Liver (tissue), 3 donors: ENCODE measurements at regions not wholly inside any gene's neighbourhood (a gene's known extent, or its start where the extent isn't known, plus 50 kb on each side); places are given as distances from the start of the nearest gene placed in this dataset.

Source experiments
- FOXA1 ChIP-seq: IDR thresholded peaks from 2 replicates; pipeline ENCODE4 v1.6.1; 2016; ENCODE audit warnings: antibody characterized with exemption
- GABPA ChIP-seq, 2 donors: IDR thresholded peaks in 1 of 2; conservative IDR thresholded peaks in 1 of 2; 2 replicates each; pipeline ENCODE4 v1.6.1; 2016; ENCODE audit warnings: antibody characterized with exemption in 2 of 2, mild to moderate bottlenecking in 1 of 2, moderate library complexity in 1 of 2
- NR2F2 ChIP-seq: IDR thresholded peaks from 2 replicates; pipeline ENCODE4 v1.6.1; 2016; ENCODE audit warnings: antibody characterized with exemption
- RAD21 ChIP-seq, 2 donors: IDR thresholded peaks; 2 replicates each; pipeline ENCODE4 v1.6.1; 2016; ENCODE audit warnings: antibody characterized with exemption in 2 of 2, mild to moderate bottlenecking in 2 of 2
- TAF1 ChIP-seq: conservative IDR thresholded peaks from 2 replicates; pipeline ENCODE4 v1.6.1; 2016; ENCODE audit warnings: antibody characterized with exemption, mild to moderate bottlenecking
- YY1 ChIP-seq: IDR thresholded peaks from 2 replicates; pipeline ENCODE4 v1.6.1; 2016; ENCODE audit warnings: antibody characterized with exemption, mild to moderate bottlenecking
- TF ChIP-seq, protein P1 (sequence below): IDR thresholded peaks from 2 replicates; pipeline ENCODE4 v1.6.1; 2016; ENCODE audit warnings: antibody characterized with exemption, mild to moderate bottlenecking
- TF ChIP-seq, protein P2 (sequence below): fragments of 150-350 bp; IDR thresholded peaks from 2 replicates; pipeline ENCODE4 v1.5.1; 2017; ENCODE audit warnings: improper control_type of control experiment, low read depth, low read length; ENCODE audit not compliant: missing input control
- TF ChIP-seq, protein P3 (sequence below): IDR thresholded peaks from 2 replicates; pipeline ENCODE4 v1.6.1; 2016; ENCODE audit warnings: antibody characterized with exemption
- donor health status: healthy.
- donor health status: healthy.

- TF ChIP-seq, protein P1, sequence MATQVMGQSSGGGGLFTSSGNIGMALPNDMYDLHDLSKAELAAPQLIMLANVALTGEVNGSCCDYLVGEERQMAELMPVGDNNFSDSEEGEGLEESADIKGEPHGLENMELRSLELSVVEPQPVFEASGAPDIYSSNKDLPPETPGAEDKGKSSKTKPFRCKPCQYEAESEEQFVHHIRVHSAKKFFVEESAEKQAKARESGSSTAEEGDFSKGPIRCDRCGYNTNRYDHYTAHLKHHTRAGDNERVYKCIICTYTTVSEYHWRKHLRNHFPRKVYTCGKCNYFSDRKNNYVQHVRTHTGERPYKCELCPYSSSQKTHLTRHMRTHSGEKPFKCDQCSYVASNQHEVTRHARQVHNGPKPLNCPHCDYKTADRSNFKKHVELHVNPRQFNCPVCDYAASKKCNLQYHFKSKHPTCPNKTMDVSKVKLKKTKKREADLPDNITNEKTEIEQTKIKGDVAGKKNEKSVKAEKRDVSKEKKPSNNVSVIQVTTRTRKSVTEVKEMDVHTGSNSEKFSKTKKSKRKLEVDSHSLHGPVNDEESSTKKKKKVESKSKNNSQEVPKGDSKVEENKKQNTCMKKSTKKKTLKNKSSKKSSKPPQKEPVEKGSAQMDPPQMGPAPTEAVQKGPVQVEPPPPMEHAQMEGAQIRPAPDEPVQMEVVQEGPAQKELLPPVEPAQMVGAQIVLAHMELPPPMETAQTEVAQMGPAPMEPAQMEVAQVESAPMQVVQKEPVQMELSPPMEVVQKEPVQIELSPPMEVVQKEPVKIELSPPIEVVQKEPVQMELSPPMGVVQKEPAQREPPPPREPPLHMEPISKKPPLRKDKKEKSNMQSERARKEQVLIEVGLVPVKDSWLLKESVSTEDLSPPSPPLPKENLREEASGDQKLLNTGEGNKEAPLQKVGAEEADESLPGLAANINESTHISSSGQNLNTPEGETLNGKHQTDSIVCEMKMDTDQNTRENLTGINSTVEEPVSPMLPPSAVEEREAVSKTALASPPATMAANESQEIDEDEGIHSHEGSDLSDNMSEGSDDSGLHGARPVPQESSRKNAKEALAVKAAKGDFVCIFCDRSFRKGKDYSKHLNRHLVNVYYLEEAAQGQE, result no peak
- TF ChIP-seq, protein P2, sequence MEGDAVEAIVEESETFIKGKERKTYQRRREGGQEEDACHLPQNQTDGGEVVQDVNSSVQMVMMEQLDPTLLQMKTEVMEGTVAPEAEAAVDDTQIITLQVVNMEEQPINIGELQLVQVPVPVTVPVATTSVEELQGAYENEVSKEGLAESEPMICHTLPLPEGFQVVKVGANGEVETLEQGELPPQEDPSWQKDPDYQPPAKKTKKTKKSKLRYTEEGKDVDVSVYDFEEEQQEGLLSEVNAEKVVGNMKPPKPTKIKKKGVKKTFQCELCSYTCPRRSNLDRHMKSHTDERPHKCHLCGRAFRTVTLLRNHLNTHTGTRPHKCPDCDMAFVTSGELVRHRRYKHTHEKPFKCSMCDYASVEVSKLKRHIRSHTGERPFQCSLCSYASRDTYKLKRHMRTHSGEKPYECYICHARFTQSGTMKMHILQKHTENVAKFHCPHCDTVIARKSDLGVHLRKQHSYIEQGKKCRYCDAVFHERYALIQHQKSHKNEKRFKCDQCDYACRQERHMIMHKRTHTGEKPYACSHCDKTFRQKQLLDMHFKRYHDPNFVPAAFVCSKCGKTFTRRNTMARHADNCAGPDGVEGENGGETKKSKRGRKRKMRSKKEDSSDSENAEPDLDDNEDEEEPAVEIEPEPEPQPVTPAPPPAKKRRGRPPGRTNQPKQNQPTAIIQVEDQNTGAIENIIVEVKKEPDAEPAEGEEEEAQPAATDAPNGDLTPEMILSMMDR, result no peak
- TF ChIP-seq TAF1 (no peak), FOXA1 (no peak), GABPA (IDR thresholded peaks at IDR 0.05 in 1 of 2, conservative IDR thresholded peaks at IDR 0.05 in 1 of 2) (no peak), NR2F2 (no peak), YY1 (no peak), RAD21 (IDR thresholded peaks at IDR 0.05) (no peak)
- TF ChIP-seq, protein P3, sequence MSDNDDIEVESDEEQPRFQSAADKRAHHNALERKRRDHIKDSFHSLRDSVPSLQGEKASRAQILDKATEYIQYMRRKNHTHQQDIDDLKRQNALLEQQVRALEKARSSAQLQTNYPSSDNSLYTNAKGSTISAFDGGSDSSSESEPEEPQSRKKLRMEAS, result no peak
Measured at GRCh38 chr3:13132281-13132680, 59.1 kb upstream of the IQSEC1 start.
